NB4 (cell line): ENCODE measurements at regions not wholly inside any gene's neighbourhood (a gene's known extent, or its start where the extent isn't known, plus 50 kb on each side); places are given as distances from the start of the nearest gene placed in this dataset.

Source experiments
- POLR2A ChIP-seq: IDR thresholded peaks from 2 replicates; pipeline ENCODE4 v1.6.1; 2011; ENCODE audit warnings: mild to moderate bottlenecking; ENCODE audit not compliant: insufficient read length; ENCODE audit errors: extremely low read depth
- TF ChIP-seq, protein P1 (sequence below): IDR thresholded peaks from one replicate; pipeline ENCODE4 v1.5.1; 2012; ENCODE audit warnings: low read depth, low read length
- TF ChIP-seq, protein P2 (sequence below): IDR thresholded peaks from 2 replicates; pipeline ENCODE4 v1.6.1; 2011; ENCODE audit warnings: low read depth, low read length

- TF ChIP-seq, protein P1, sequence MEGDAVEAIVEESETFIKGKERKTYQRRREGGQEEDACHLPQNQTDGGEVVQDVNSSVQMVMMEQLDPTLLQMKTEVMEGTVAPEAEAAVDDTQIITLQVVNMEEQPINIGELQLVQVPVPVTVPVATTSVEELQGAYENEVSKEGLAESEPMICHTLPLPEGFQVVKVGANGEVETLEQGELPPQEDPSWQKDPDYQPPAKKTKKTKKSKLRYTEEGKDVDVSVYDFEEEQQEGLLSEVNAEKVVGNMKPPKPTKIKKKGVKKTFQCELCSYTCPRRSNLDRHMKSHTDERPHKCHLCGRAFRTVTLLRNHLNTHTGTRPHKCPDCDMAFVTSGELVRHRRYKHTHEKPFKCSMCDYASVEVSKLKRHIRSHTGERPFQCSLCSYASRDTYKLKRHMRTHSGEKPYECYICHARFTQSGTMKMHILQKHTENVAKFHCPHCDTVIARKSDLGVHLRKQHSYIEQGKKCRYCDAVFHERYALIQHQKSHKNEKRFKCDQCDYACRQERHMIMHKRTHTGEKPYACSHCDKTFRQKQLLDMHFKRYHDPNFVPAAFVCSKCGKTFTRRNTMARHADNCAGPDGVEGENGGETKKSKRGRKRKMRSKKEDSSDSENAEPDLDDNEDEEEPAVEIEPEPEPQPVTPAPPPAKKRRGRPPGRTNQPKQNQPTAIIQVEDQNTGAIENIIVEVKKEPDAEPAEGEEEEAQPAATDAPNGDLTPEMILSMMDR, result no peak
- TF ChIP-seq, protein P2, sequence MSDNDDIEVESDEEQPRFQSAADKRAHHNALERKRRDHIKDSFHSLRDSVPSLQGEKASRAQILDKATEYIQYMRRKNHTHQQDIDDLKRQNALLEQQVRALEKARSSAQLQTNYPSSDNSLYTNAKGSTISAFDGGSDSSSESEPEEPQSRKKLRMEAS, result no peak
- no peak for TF ChIP-seq POLR2A
Measured at GRCh38 chr1:232363008-232363407, 266.9 kb downstream of the SIPA1L2 start.
